ENCODE measurements at regions not wholly inside any gene's neighbourhood (a gene's known extent, or its start where the extent isn't known, plus 50 kb on each side); places are given as distances from the start of the nearest gene placed in this dataset.

GRCh38 chr10:8435186-8436055, 380.9 kb downstream of the GATA3 start:
- TF ChIP-seq CREB5 (CRISPR knock-in tag; IDR thresholded peaks at IDR 0.05; ENCODE audit: low read depth) (no peak), SNAI2 (CRISPR knock-in tag; IDR thresholded peaks at IDR 0.05) (no peak), ZFP3 (CRISPR knock-in tag; IDR thresholded peaks at IDR 0.05) (no peak), CSRNP3 (CRISPR knock-in tag; IDR thresholded peaks at IDR 0.05) (no peak), ESRRG (CRISPR knock-in tag; IDR thresholded peaks at IDR 0.05) (no peak), ZFP30 (CRISPR knock-in tag; IDR thresholded peaks at IDR 0.05) (no peak), CSDC2 (CRISPR knock-in tag; IDR thresholded peaks at IDR 0.05) (no peak), PATZ1 (CRISPR knock-in tag; IDR thresholded peaks at IDR 0.05; ENCODE audit: borderline replicate concordance) (no peak), ARNTL (CRISPR knock-in tag; IDR thresholded peaks at IDR 0.05; ENCODE audit: borderline replicate concordance, low read depth) (no peak), TCF4 (CRISPR knock-in tag; IDR thresholded peaks at IDR 0.05; ENCODE audit: borderline replicate concordance) (no peak), ZNF8 (CRISPR knock-in tag; IDR thresholded peaks at IDR 0.05) (no peak), ZNF565 (CRISPR knock-in tag; conservative IDR thresholded peaks at IDR 0.05; ENCODE audit: low read depth) (no peak), TSHZ2 (CRISPR knock-in tag; IDR thresholded peaks at IDR 0.05) (no peak), ISL1 (CRISPR knock-in tag; IDR thresholded peaks at IDR 0.05) (no peak), GLIS3 (CRISPR knock-in tag; IDR thresholded peaks at IDR 0.05) (no peak), BACH2 (CRISPR knock-in tag; IDR thresholded peaks at IDR 0.05; ENCODE audit: borderline replicate concordance) (no peak), PPARA (CRISPR knock-in tag; IDR thresholded peaks at IDR 0.05; ENCODE audit: borderline replicate concordance) (no peak), RARB (CRISPR knock-in tag; IDR thresholded peaks at IDR 0.05) (no peak), ZC3H10 (CRISPR knock-in tag; IDR thresholded peaks at IDR 0.05) (no peak), TOX (CRISPR knock-in tag; IDR thresholded peaks at IDR 0.05; ENCODE audit: borderline replicate concordance) (no peak)
- ATAC-seq = no peak

- no peak for TF ChIP-seq CREB5 (CRISPR knock-in tag; IDR thresholded peaks at IDR 0.05; ENCODE audit: low read depth)
- no peak for TF ChIP-seq TOX (CRISPR knock-in tag; IDR thresholded peaks at IDR 0.05; ENCODE audit: borderline replicate concordance)
- no peak for TF ChIP-seq SNAI2 (CRISPR knock-in tag; IDR thresholded peaks at IDR 0.05)
- TF ChIP-seq ZFP3 (CRISPR knock-in tag; IDR thresholded peaks at IDR 0.05) = no peak
- no peak for TF ChIP-seq ISL1 (CRISPR knock-in tag; IDR thresholded peaks at IDR 0.05)
- no peak for TF ChIP-seq OSR1 (CRISPR knock-in tag; IDR thresholded peaks at IDR 0.05)
- TF ChIP-seq TCF4 (CRISPR knock-in tag; IDR thresholded peaks at IDR 0.05; ENCODE audit: borderline replicate concordance) = no peak
- no peak for TF ChIP-seq ZNF565 (CRISPR knock-in tag; conservative IDR thresholded peaks at IDR 0.05; ENCODE audit: low read depth)
- no peak for TF ChIP-seq PPARA (CRISPR knock-in tag; IDR thresholded peaks at IDR 0.05; ENCODE audit: borderline replicate concordance)
- ATAC-seq = no peak
These were observed 383.4 kb downstream of the GATA3 start for GRCh38 chr10:8437896-8438295.
